Common myeloid progenitor, CD34-positive (primary cell): ENCODE measurements at regions not wholly inside any gene's neighbourhood (a gene's known extent, or its start where the extent isn't known, plus 50 kb on each side); places are given as distances from the start of the nearest gene placed in this dataset.

Experiments used
- CTCF ChIA-PET: fragments of 350-600 bp; sonication (Branson Sonifier 250); formaldehyde crosslinking; loops from one replicate; lab custom pipeline; 2021; ENCODE audit warnings: antibody characterized with exemption; lab: Charles Lee
- POLR2A ChIA-PET: fragments of 350-600 bp; sonication (Branson Sonifier 250); formaldehyde crosslinking; loops from one replicate; lab custom pipeline; 2021; ENCODE audit warnings: antibody characterized with exemption; lab: Charles Lee
- DNase-seq, 3 donors: peaks; one replicate each; pipeline versions ENCODE4 v3.0.0 to v3.0.0-alpha.2; 2013
- H3K27ac ChIP-seq, 2 experiments: 1 replicate in 1 of 2; 2 replicates in 1 of 2; pipeline ENCODE4 v1.7.0; 2013; ENCODE audit warnings: inconsistent platforms in 2 of 2, low read length in 2 of 2, mild to moderate bottlenecking in 2 of 2, low read depth in 1 of 2, moderate library complexity in 1 of 2; ENCODE audit not compliant: severe bottlenecking in 2 of 2, insufficient read depth in 1 of 2, poor library complexity in 1 of 2
- H3K27me3 ChIP-seq, 5 experiments: replicated peaks in 2 of 5; 1 replicate in 3 of 5; 2 replicates in 2 of 5; pipeline versions ENCODE4 v1.6.1 to v1.7.0; 2013; ENCODE audit warnings: low read length in 4 of 5, mild to moderate bottlenecking in 2 of 5, moderate library complexity in 2 of 5, inconsistent platforms in 1 of 5; ENCODE audit not compliant: insufficient read depth in 5 of 5, control insufficient read depth in 4 of 5
- H3K36me3 ChIP-seq, 4 experiments: 1 replicate in 2 of 4; 2 replicates in 2 of 4; pipeline versions ENCODE4 v1.6.1 to v1.7.0; 2013; ENCODE audit warnings: low read length in 3 of 4, control low read depth in 1 of 4, mild to moderate bottlenecking in 1 of 4; ENCODE audit not compliant: control insufficient read depth in 4 of 4, insufficient read depth in 4 of 4
- H3K4me1 ChIP-seq, 4 experiments: 1 replicate in 3 of 4; 2 replicates in 1 of 4; pipeline versions ENCODE4 v1.6.1 to v1.7.1; 2013; ENCODE audit warnings: low read length in 3 of 4, mild to moderate bottlenecking in 3 of 4, control low read depth in 1 of 4, inconsistent platforms in 1 of 4, moderate library complexity in 1 of 4; ENCODE audit not compliant: control insufficient read depth in 4 of 4, insufficient read depth in 4 of 4; ENCODE audit errors: control extremely low read depth in 1 of 4
- H3K4me3 ChIP-seq, 7 experiments: 1 replicate in 4 of 7; 2 replicates in 3 of 7; pipeline versions ENCODE4 v1.5.1 to v1.7.0; 2013; ENCODE audit warnings: mild to moderate bottlenecking in 7 of 7, low read length in 6 of 7, moderate library complexity in 6 of 7, inconsistent platforms in 2 of 7, low read depth in 2 of 7, control low read depth in 1 of 7; ENCODE audit not compliant: insufficient read depth in 4 of 7, control insufficient read depth in 1 of 7; ENCODE audit errors: extremely low read depth in 1 of 7
- H3K9me3 ChIP-seq, 5 experiments: 1 replicate in 4 of 5; 2 replicates in 1 of 5; pipeline versions ENCODE4 v1.6.1 to v1.7.1; 2013; ENCODE audit warnings: low read length in 4 of 5, mild to moderate bottlenecking in 2 of 5, inconsistent platforms in 1 of 5, low read depth in 1 of 5, moderate library complexity in 1 of 5; ENCODE audit not compliant: control insufficient read depth in 4 of 5, insufficient read depth in 2 of 5; ENCODE audit errors: control extremely low read depth in 1 of 5
- WGBS: methylation state at CpG from one replicate; pipeline ENCODE4 v1.1.5; 2013; ENCODE audit not compliant: insufficient coverage; 5-methylcytosine and 5-hydroxymethylcytosine counted together

- CTCF ChIA-PET, result no interaction called here
- POLR2A ChIA-PET, result no interaction called here
- Histone ChIP-seq H3K9me3 (no peaks in the 10 kb centered on the region), H3K27ac (no peak overlapping the region), H3K4me1 (no peaks in the 10 kb centered on the region), H3K27me3 (no peaks in the 10 kb centered on the region), H3K36me3 (no peaks in the 10 kb centered on the region), H3K4me3 (no peak overlapping the region)
- no CpG with 5 or more reads among the region's 2 CpGs for WGBS
- no peak for DNase-seq
These were observed 850.4 kb upstream of the FRG1 start for GRCh38 chr4:189090174-189090814.

- Histone ChIP-seq H3K36me3 (no peaks in the 10 kb centered on the region), H3K4me3 (no peak overlapping the region), H3K4me1 (no peaks in the 10 kb centered on the region), H3K27ac (no peak overlapping the region), H3K9me3 (no peaks in the 10 kb centered on the region), H3K27me3 (no peaks in the 10 kb centered on the region)
- ChIA-PET POLR2A (no interaction called here), CTCF (no interaction called here)
- WGBS, result 87% methylated on average over 4 of the region's 4 CpGs
- no peak for DNase-seq
These were observed 848.1 kb upstream of the FRG1 start for GRCh38 chr4:189092581-189092980.

DNA sequence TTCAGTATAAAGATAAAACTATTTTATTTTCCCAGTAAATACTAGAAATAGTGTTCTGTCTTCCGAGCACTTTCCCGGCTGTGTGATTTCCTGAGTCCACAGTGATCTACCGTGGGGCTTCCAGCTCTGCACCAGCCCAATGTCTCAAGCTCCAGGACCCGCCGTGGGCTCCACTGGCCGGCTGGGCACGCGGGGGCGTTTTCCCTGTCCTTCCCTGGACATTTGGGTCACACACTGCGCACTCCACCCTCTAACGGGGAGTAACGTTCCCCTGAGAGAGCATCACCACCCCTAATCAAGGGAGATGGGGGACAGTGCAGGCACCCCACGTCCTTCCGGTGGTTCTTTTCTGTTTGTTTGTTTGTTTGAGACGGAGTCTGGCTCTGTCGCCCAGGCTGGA is 844.6 kb upstream of the FRG1 start:
- ChIA-PET POLR2A (no interaction called here), CTCF (no interaction called here)
- Histone ChIP-seq H3K9me3 (no peaks in the 10 kb centered on the region), H3K4me1 (no peaks in the 10 kb centered on the region), H3K27me3 (no peaks in the 10 kb centered on the region), H3K4me3 (no peak overlapping the region), H3K27ac (no peak overlapping the region), H3K36me3 (no peaks in the 10 kb centered on the region)
- 98% methylated on average over 16 of the region's 16 CpGs for WGBS
- DNase-seq, result no peak

- no peak for DNase-seq
- Histone ChIP-seq H3K4me3 (no peak overlapping the region), H3K36me3 (no peaks in the 10 kb centered on the region), H3K27me3 (no peaks in the 10 kb centered on the region), H3K27ac (no peak overlapping the region), H3K9me3 (no peaks in the 10 kb centered on the region), H3K4me1 (no peaks in the 10 kb centered on the region)
- ChIA-PET CTCF (no interaction called here), POLR2A (no interaction called here)
- 97% methylated on average over 20 of the region's 25 CpGs for WGBS
These were observed 844.0 kb upstream of the FRG1 start for GRCh38 chr4:189096717-189097116.

DNA sequence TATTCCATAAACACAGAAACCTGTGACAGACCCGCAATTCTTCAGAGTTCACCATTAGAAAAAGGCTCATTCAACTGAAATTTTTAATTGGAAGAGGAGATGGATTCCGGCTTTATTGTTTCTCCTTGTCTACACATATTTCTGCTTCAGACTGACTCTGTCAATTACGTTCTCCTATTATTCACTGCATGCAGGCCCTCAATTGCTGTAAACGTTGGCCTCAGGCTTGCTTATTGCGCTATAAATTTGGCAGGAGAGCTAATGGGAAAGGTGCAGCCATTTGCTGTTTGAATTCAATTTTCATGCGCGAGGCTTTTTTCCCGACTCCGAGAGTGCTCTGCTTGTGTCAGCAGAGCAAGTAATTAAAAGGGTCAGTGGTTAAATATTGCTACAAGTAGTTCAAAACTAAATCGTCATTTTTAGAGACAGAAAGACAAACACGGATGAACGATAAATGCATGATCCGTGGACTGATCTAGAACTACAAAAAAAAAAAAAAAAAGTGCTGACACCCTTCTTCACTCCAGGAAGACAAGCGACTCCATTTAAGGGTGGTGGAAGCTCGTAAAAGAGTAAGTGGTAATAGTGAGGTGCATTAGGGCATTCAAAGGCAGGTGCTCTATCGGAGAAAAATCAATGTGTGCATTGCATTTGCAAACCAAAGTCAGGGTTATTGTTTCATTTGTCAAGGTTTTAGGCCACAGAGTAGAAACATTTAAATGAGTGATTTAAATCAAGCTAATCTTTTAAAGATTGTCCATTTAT is 841.6 kb upstream of the FRG1 start:
- POLR2A ChIA-PET, result no interaction called here
- no peak overlapping the region for H3K27ac ChIP-seq
- CTCF ChIA-PET, result no interaction called here
- no peaks in the 10 kb centered on the region for H3K4me1 ChIP-seq
- H3K36me3 ChIP-seq, result no peaks in the 10 kb centered on the region
- no peaks in the 10 kb centered on the region for H3K9me3 ChIP-seq
- no peak overlapping the region for H3K4me3 ChIP-seq
- no peak for DNase-seq
- no peaks in the 10 kb centered on the region for H3K27me3 ChIP-seq
- 98% methylated on average over 11 of the region's 16 CpGs for WGBS

DNA sequence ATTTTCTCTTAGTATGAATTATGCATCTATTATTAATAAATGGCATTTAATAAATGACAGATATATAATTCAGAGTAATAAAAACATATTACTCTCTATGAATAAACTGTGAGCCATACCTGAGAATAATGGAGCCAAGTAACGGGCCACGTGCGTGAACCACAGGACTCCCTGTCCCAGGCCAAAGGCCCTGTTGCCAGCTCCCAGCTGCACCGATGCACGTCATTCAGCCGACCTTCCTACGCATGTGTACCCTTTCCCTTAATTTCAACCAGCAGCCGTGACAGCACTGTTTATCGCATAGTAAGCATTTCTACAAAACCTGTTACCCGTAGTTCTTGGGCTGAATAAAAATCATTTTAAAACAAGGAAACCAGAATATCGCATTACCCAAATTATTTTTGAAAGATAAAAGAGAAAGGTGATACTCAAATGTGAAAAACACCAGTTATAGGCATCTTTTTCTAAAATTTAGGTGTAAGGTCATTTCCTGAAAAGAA is 827.2 kb upstream of the FRG1 start:
- DNase-seq, result no peak
- WGBS, result 93% methylated on average over 7 of the region's 11 CpGs
- CTCF ChIA-PET, result no interaction called here

GRCh38 chr4:189117426-189117825 is 823.2 kb upstream of the FRG1 start:
- H3K36me3 ChIP-seq, result no peaks in the 10 kb centered on the region
- no peaks in the 10 kb centered on the region for H3K4me1 ChIP-seq
- no peak for DNase-seq
- H3K4me3 ChIP-seq, result no peak overlapping the region
- no peaks in the 10 kb centered on the region for H3K27me3 ChIP-seq
- POLR2A ChIA-PET, result no interaction called here
- no peaks in the 10 kb centered on the region for H3K9me3 ChIP-seq
- H3K27ac ChIP-seq, result no peak overlapping the region
- CTCF ChIA-PET, result no interaction called here
- WGBS, result no CpG with 5 or more reads among the region's 1 CpG

More for the DNA sequence above, 827.2 kb upstream of the FRG1 start:
- POLR2A ChIA-PET, result no interaction called here
- H3K9me3 ChIP-seq, result no peaks in the 10 kb centered on the region
- no peak overlapping the region for H3K27ac ChIP-seq
- H3K4me3 ChIP-seq, result no peak overlapping the region
- H3K27me3 ChIP-seq, result no peaks in the 10 kb centered on the region
- H3K4me1 ChIP-seq, result no peaks in the 10 kb centered on the region
- no peaks in the 10 kb centered on the region for H3K36me3 ChIP-seq
